HG03108 (cell line): ENCODE measurements at regions not wholly inside any gene's neighbourhood (a gene's known extent, or its start where the extent isn't known, plus 50 kb on each side); places are given as distances from the start of the nearest gene placed in this dataset.
A peak's percentile ranks its signal among the peaks of the same experiment; 100 is the strongest.

ENCODE experiments used
- ATAC-seq: cut with Tn5 transposase; IDR thresholded peaks from one replicate; pipeline ENCODE4 v1.9.1; 2021; ENCODE audit warnings: moderate library complexity; ENCODE audit not compliant: unreplicated experiment

DNA sequence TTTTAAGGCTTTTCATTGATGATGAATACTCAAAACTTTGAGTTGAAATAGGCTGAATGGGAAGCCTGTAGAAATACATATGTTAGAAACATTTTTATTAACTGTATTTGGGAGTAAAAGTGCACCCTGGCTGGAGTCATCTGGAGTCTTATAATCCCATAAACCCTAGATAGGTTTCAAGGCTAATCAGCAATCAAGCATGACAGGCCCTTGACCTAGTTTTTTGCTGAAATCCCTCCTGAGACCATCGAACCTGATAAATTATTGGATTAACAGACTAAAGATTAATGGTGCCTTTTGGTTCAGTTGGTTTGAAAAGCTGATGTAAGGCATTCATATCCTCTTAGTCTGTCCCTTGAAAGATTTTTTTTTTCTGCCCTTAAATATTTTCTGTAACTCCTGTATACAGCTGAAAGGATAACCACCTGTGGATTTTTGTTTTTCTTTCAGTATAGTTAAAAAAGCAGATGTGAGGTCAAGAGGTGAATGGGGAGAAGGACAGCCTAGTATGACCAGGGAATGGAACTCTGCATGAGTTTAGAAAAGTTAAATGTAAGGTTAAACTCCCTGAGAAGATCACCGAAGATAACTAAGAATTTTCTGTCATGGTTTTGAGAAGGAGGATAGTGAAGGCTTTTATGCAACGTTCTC lies 69.4 kb upstream of the STXBP5L start:
- ATAC-seq: no peak

DNA sequence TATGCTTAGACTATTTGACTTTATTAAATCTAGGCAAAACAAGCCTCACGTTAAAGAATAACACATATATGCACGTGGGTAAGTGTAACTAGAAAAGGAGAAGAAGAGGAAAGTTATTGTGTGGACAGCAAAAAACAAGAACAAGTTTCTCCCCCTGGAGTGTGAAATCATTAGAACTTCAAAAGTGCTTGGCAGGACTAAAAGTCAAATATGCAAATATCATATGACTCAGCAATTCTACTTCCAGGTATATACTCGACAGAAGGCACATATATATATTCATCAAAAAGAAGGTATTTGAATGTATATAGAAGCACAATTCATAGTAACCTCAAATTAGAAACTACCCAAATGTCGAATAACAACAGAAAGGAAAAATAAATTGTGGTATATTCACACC lies 68.9 kb upstream of the STXBP5L start:
- no peak for ATAC-seq

- peak; percentile 65 for ATAC-seq
Measured at GRCh38 chr3:120841264-120841663, 66.7 kb upstream of the STXBP5L start.

GRCh38 chr3:120846073-120846472 lies 61.9 kb upstream of the STXBP5L start:
- no peak for ATAC-seq

- no peak for ATAC-seq
Measured at GRCh38 chr3:120848503-120848902, 59.5 kb upstream of the STXBP5L start.

DNA sequence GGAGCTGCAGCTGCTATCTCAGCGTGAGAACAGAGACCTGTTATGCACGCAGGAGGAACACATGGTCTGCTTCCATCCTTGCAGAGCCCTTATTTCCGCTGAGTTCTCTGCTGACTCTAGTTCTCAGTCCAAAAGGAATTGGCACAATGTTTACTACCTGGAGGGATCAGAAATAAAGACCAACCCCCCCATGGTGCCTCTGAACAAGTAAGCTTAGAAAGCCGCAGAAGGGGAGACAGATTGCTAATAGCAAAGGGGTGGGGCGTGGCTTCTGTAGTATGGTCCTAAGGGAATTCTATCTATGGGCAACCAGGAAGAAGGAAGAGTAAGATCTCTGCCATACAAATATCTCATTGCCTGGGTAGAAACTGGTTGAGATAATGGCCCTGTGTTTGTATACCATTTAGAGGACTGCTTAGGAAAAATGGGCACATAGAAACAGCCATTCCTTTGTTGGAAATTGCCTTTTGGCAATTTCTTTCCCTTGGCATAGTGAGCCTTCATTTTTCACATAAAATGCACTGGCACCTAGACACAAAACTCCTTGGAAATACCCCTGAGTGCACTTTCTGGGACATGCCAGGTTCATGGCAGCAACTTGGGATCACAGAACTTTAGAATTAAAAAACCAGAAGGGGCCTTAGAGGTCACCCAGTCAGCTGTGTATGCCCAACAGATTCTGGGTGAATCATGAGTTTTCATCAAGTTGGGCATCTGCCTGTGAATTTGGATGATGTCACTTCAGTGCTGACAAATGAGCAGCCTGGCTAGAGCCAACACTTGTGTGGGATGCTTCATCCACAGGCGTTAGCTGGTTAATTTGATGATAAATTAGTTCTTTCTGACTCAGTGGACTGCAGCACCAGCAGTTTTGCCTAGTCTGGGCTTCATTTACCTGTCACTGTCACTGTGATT lies 57.4 kb upstream of the STXBP5L start:
- no peak for ATAC-seq

- no peak for ATAC-seq
Measured at GRCh38 chr3:120852412-120852811, 55.6 kb upstream of the STXBP5L start.

GRCh38 chr3:120853416-120853815 lies 54.6 kb upstream of the STXBP5L start:
- no peak for ATAC-seq

- ATAC-seq: no peak
Measured at GRCh38 chr3:120854908-120855526, 53.0 kb upstream of the STXBP5L start.

- ATAC-seq: no peak
Measured at GRCh38 chr3:120855665-120856437, 52.2 kb upstream of the STXBP5L start.
